Breast epithelium (tissue), 4 donors: ENCODE measurements at regions not wholly inside any gene's neighbourhood (a gene's known extent, or its start where the extent isn't known, plus 50 kb on each side); places are given as distances from the start of the nearest gene placed in this dataset.

Source experiments
- DNase-seq, 2 donors: peaks; one replicate each; pipeline ENCODE4 v3.0.0-alpha.2; 2019; ENCODE audit warnings: low spot score in 2 of 2
- H3K27ac ChIP-seq, 2 donors: fragments of 200-600 bp; sonication (generic) in 1 of 2; one replicate each; pipeline ENCODE4 v1.5.1; 2016 to 2019; ENCODE audit warnings: mild to moderate bottlenecking in 1 of 2
- H3K27me3 ChIP-seq, 2 donors: fragments of 200-600 bp; sonication (generic) in 1 of 2; one replicate each; pipeline versions ENCODE4 v1.5.1 to v1.6.0; 2017 to 2019; ENCODE audit warnings: control low read depth in 1 of 2, mild to moderate bottlenecking in 1 of 2
- H3K36me3 ChIP-seq: fragments of 200-600 bp; one replicate; pipeline ENCODE4 v1.5.1; 2019
- H3K4me1 ChIP-seq, 2 donors: fragments of 200-600 bp; sonication (generic); one replicate each; pipeline ENCODE4 v1.5.1; 2016 to 2019; ENCODE audit warnings: control low read depth in 1 of 2
- H3K4me3 ChIP-seq, 3 donors: fragments of 200-600 bp; sonication (generic); 1 replicate in 2 of 3; 2 replicates in 1 of 3; pipeline ENCODE4 v1.5.1; 2016 to 2019; ENCODE audit warnings: mild to moderate bottlenecking in 3 of 3, moderate library complexity in 2 of 3
- H3K9me3 ChIP-seq, 2 donors: fragments of 200-600 bp; sonication (generic) in 1 of 2; one replicate each; pipeline ENCODE4 v1.5.1; 2016 to 2019; ENCODE audit warnings: control low read depth in 1 of 2
- CTCF ChIP-seq, 3 donors: fragments of 450-650 bp; IDR thresholded peaks; one replicate each; pipeline ENCODE4 v1.5.1; 2016 to 2017; ENCODE audit warnings: antibody characterized with exemption in 3 of 3, mild to moderate bottlenecking in 3 of 3, moderate library complexity in 3 of 3
- POLR2A ChIP-seq: fragments of 450-650 bp; IDR thresholded peaks from one replicate; pipeline ENCODE4 v1.6.1; 2016; ENCODE audit warnings: antibody characterized with exemption, mild to moderate bottlenecking, moderate library complexity
- POLR2AphosphoS5 ChIP-seq, 3 donors: sonication (generic); formaldehyde crosslinking; IDR thresholded peaks; one replicate each; pipeline ENCODE4 v1.6.1; 2017; ENCODE audit warnings: antibody characterized with exemption in 3 of 3
- intact Hi-C: fragments of 100-400 bp; cut with DNase I; formaldehyde crosslinking; loops from one replicate; pipeline ENCODE4 v1.15.1; 2023; ENCODE audit warnings: low total_unique reads

GRCh38 chr20:11048739-11049138 lies 374.9 kb upstream of the JAG1 start:
- DNase-seq = no peak
- no peak overlapping the region for H3K4me3 ChIP-seq
- no peaks in the 10 kb centered on the region for H3K9me3 ChIP-seq
- intact Hi-C loops = no loop called here
- TF ChIP-seq POLR2A = no peak
- no peak for TF ChIP-seq CTCF (IDR thresholded peaks at IDR 0.05)
- no peak for TF ChIP-seq POLR2AphosphoS5 (IDR thresholded peaks at IDR 0.05)
- H3K27me3 ChIP-seq = no peaks in the 10 kb centered on the region
- no peaks in the 10 kb centered on the region for H3K36me3 ChIP-seq
- no peaks in the 10 kb centered on the region for H3K4me1 ChIP-seq
- no peak overlapping the region for H3K27ac ChIP-seq

- Histone ChIP-seq H3K36me3 (no peaks in the 10 kb centered on the region), H3K4me1 (no peaks in the 10 kb centered on the region), H3K27me3 (no peaks in the 10 kb centered on the region), H3K27ac (no peak overlapping the region), H3K9me3 (no peaks in the 10 kb centered on the region), H3K4me3 (no peak overlapping the region)
- TF ChIP-seq POLR2AphosphoS5 (IDR thresholded peaks at IDR 0.05) (no peak), POLR2A (no peak), CTCF (IDR thresholded peaks at IDR 0.05) (no peak)
- intact Hi-C loops = no loop called here
- no peak for DNase-seq
Measured at GRCh38 chr20:11050350-11050749, 376.6 kb upstream of the JAG1 start.

GRCh38 chr20:11051136-11051535 lies 377.3 kb upstream of the JAG1 start:
- intact Hi-C loops = no loop called here
- no peaks in the 10 kb centered on the region for H3K27me3 ChIP-seq
- no peak overlapping the region for H3K27ac ChIP-seq
- no peak overlapping the region for H3K4me3 ChIP-seq
- TF ChIP-seq CTCF (IDR thresholded peaks at IDR 0.05) (no peak), POLR2A (no peak), POLR2AphosphoS5 (IDR thresholded peaks at IDR 0.05) (no peak)
- H3K4me1 ChIP-seq = no peaks in the 10 kb centered on the region
- no peaks in the 10 kb centered on the region for H3K36me3 ChIP-seq
- no peaks in the 10 kb centered on the region for H3K9me3 ChIP-seq
- no peak for DNase-seq

GRCh38 chr20:11053310-11053709 lies 379.5 kb upstream of the JAG1 start:
- H3K4me1 ChIP-seq = no peaks in the 10 kb centered on the region
- no peaks in the 10 kb centered on the region for H3K9me3 ChIP-seq
- no peak overlapping the region for H3K27ac ChIP-seq
- intact Hi-C loops = no loop called here
- TF ChIP-seq CTCF (IDR thresholded peaks at IDR 0.05) = no peak
- no peak for TF ChIP-seq POLR2AphosphoS5 (IDR thresholded peaks at IDR 0.05)
- no peak for TF ChIP-seq POLR2A
- H3K36me3 ChIP-seq = no peaks in the 10 kb centered on the region
- H3K27me3 ChIP-seq = no peaks in the 10 kb centered on the region
- DNase-seq = no peak
- no peak overlapping the region for H3K4me3 ChIP-seq

- Histone ChIP-seq H3K9me3 (no peaks in the 10 kb centered on the region), H3K27me3 (no peaks in the 10 kb centered on the region), H3K27ac (no peak overlapping the region), H3K4me1 (no peaks in the 10 kb centered on the region), H3K36me3 (no peaks in the 10 kb centered on the region), H3K4me3 (no peak overlapping the region)
- TF ChIP-seq POLR2A = no peak
- intact Hi-C loops = no loop called here
- DNase-seq = no peak
Measured at GRCh38 chr20:11054266-11054993, 380.6 kb upstream of the JAG1 start.
